ENCODE measurements at regions not wholly inside any gene's neighbourhood (a gene's known extent, or its start where the extent isn't known, plus 50 kb on each side); places are given as distances from the start of the nearest gene placed in this dataset.

DNA sequence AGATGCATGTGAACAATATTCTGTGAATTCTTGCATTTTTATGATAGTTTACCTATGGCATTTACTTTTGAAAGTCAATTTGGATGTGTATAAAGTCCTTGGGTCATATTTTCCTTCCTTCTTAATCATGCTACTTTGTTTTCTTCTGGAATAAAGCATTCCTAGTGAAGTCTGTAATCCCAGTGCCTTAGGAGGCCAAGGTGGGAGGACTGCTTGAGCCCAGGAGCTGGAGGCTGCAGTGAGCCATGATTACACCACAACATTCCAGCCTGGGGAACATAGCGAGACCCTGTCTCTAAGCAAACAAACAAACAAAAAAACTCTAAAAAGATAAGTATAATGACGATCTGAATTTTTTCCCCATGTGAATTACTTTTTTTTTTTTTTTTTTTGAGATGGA lies 69.7 kb upstream of the SYNCRIP start:
- no peak for TF ChIP-seq CTCF (IDR thresholded peaks at IDR 0.05)
- no peak for TF ChIP-seq POLR2A (IDR thresholded peaks at IDR 0.05)

Measured in right lobe of liver (tissue), 4 donors.